NT2/D1 (cell line): ENCODE measurements at regions not wholly inside any gene's neighbourhood (a gene's known extent, or its start where the extent isn't known, plus 50 kb on each side); places are given as distances from the start of the nearest gene placed in this dataset.

Experiments
- DNase-seq: peaks from one replicate; pipeline ENCODE4 v3.0.0-alpha.2; 2011; ENCODE audit warnings: low read depth, low spot score
- H3K27me3 ChIP-seq: 2 replicates; pipeline ENCODE4 v1.6.0; 2011; ENCODE audit warnings: mild to moderate bottlenecking; ENCODE audit not compliant: insufficient read length, insufficient read depth
- H3K36me3 ChIP-seq: 2 replicates; pipeline ENCODE4 v1.6.1; 2011; ENCODE audit warnings: mild to moderate bottlenecking, low read length, mixed read lengths; ENCODE audit not compliant: insufficient read depth, insufficient read length
- H3K4me1 ChIP-seq: 2 replicates; pipeline ENCODE4 v1.5.1; 2011; ENCODE audit not compliant: insufficient read depth, insufficient read length
- H3K4me3 ChIP-seq: 2 replicates; pipeline ENCODE4 v1.5.1; 2011; ENCODE audit warnings: low read depth; ENCODE audit not compliant: insufficient read length
- H3K9ac ChIP-seq: 2 replicates; pipeline ENCODE4 v1.6.0; 2011; ENCODE audit warnings: low read depth; ENCODE audit not compliant: insufficient read length
- H3K9me3 ChIP-seq: 2 replicates; pipeline ENCODE4 v1.5.1; 2011; ENCODE audit warnings: mild to moderate bottlenecking, low read length; ENCODE audit not compliant: insufficient read depth
- SUZ12 ChIP-seq: IDR thresholded peaks from 2 replicates; pipeline ENCODE4 v1.6.1; 2011; ENCODE audit not compliant: insufficient read length, insufficient read depth; ENCODE audit errors: extremely low read depth
- YY1 ChIP-seq: IDR thresholded peaks from 2 replicates; pipeline ENCODE4 v1.6.1; 2011; ENCODE audit not compliant: insufficient read length, insufficient read depth
- ZNF274 ChIP-seq: IDR thresholded peaks from 2 replicates; pipeline ENCODE4 v1.6.1; 2011; ENCODE audit warnings: mild to moderate bottlenecking, low read depth, low read length

DNA sequence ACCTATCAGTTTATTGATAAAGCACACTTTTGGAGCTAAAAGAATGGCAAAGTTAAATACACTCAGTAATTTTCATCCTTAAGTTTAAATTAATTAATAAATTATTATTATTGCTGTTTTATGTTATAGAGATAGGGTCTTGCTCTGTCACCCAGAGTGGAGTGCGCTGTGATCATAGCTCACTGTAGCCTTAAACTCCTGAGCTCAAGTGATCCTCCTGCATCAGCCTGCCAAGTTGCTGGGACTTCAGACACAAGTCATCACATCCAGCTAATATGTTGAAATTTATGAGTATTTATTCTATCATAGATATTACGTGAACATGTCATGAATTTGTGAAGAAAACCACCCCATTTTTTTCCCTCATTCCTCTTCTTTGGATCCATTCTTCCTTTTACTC is 64.2 kb downstream of the GJA1 start:
- Histone ChIP-seq H3K36me3 (no peaks in the 10 kb centered on the region), H3K9me3 (no peaks in the 10 kb centered on the region)
- DNase-seq: no peak

GRCh38 chr6:121503589-121503991 is 68.1 kb downstream of the GJA1 start:
- no peak for DNase-seq
- Histone ChIP-seq H3K4me3 (no peak overlapping the region), H3K36me3 (no peaks in the 10 kb centered on the region), H3K4me1 (no peaks in the 10 kb centered on the region), H3K27me3 (no peaks in the 10 kb centered on the region), H3K9ac (no peak overlapping the region), H3K9me3 (no peaks in the 10 kb centered on the region)
- no peak for TF ChIP-seq ZNF274
- TF ChIP-seq SUZ12: no peak
- no peak for TF ChIP-seq YY1

More for the DNA sequence above, 64.2 kb downstream of the GJA1 start:
- H3K9ac ChIP-seq: no peak overlapping the region
- no peaks in the 10 kb centered on the region for H3K4me1 ChIP-seq
- no peaks in the 10 kb centered on the region for H3K27me3 ChIP-seq
- H3K4me3 ChIP-seq: no peak overlapping the region
- TF ChIP-seq ZNF274 (no peak), YY1 (no peak), SUZ12 (no peak)

DNA sequence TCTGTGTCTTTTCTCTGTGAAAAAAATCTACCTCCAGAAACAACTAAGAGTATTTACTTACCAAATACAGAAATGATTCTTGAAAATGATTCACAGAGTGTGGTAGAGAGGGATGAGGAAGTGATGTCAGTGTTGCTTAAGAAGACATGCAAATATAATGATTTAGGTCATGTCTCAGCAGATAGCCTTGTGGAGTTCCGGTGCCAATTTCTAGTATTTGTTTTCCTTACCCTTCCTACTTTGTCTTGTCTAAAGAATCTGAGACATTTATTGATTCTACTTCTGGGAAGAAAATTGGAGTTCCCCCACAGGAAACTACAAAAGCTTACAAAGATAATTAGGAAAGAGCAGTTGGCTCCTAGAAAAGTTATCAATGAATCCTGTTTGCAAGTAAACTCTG is 68.8 kb downstream of the GJA1 start:
- DNase-seq: no peak
- H3K4me3 ChIP-seq: no peak overlapping the region
- H3K36me3 ChIP-seq: no peaks in the 10 kb centered on the region
- no peak overlapping the region for H3K9ac ChIP-seq
- no peaks in the 10 kb centered on the region for H3K9me3 ChIP-seq
- no peak for TF ChIP-seq YY1
- no peak for TF ChIP-seq SUZ12
- TF ChIP-seq ZNF274: no peak
- no peaks in the 10 kb centered on the region for H3K4me1 ChIP-seq
- H3K27me3 ChIP-seq: no peaks in the 10 kb centered on the region

GRCh38 chr6:121505284-121505683 is 69.8 kb downstream of the GJA1 start:
- no peak overlapping the region for H3K9ac ChIP-seq
- H3K9me3 ChIP-seq: no peaks in the 10 kb centered on the region
- no peaks in the 10 kb centered on the region for H3K36me3 ChIP-seq
- H3K4me3 ChIP-seq: no peak overlapping the region
- no peaks in the 10 kb centered on the region for H3K4me1 ChIP-seq
- TF ChIP-seq YY1 (no peak), SUZ12 (no peak), ZNF274 (no peak)
- no peak for DNase-seq
- no peaks in the 10 kb centered on the region for H3K27me3 ChIP-seq

- TF ChIP-seq YY1 (no peak), SUZ12 (no peak), ZNF274 (no peak)
- Histone ChIP-seq H3K9me3 (no peaks in the 10 kb centered on the region), H3K27me3 (no peaks in the 10 kb centered on the region), H3K9ac (no peak overlapping the region), H3K4me1 (no peaks in the 10 kb centered on the region), H3K36me3 (no peaks in the 10 kb centered on the region), H3K4me3 (no peak overlapping the region)
- no peak for DNase-seq
These were observed 71.6 kb downstream of the GJA1 start for GRCh38 chr6:121506761-121507754.

GRCh38 chr6:121510568-121511177 is 75.2 kb downstream of the GJA1 start:
- no peak overlapping the region for H3K4me3 ChIP-seq
- H3K27me3 ChIP-seq: no peaks in the 10 kb centered on the region
- H3K9ac ChIP-seq: no peak overlapping the region
- no peak for DNase-seq
- no peaks in the 10 kb centered on the region for H3K36me3 ChIP-seq
- H3K9me3 ChIP-seq: no peaks in the 10 kb centered on the region
- TF ChIP-seq ZNF274 (no peak), SUZ12 (no peak), YY1 (no peak)
- H3K4me1 ChIP-seq: no peaks in the 10 kb centered on the region

GRCh38 chr6:121515630-121516265 is 80.3 kb downstream of the GJA1 start:
- no peak for DNase-seq
- H3K27me3 ChIP-seq: no peaks in the 10 kb centered on the region
- no peak overlapping the region for H3K4me3 ChIP-seq
- H3K36me3 ChIP-seq: no peaks in the 10 kb centered on the region
- H3K9me3 ChIP-seq: no peaks in the 10 kb centered on the region
- no peak overlapping the region for H3K9ac ChIP-seq
- H3K4me1 ChIP-seq: no peaks in the 10 kb centered on the region
- TF ChIP-seq SUZ12 (no peak), YY1 (no peak), ZNF274 (no peak)
